ENCODE measurements at regions not wholly inside any gene's neighbourhood (a gene's known extent, or its start where the extent isn't known, plus 50 kb on each side); places are given as distances from the start of the nearest gene placed in this dataset.

- TF ChIP-seq CTCF (IDR thresholded peaks at IDR 0.05): no peak
- no peak for TF ChIP-seq TCF7 (CRISPR knock-in tag; IDR thresholded peaks at IDR 0.05; ENCODE audit: low read depth)
- TF ChIP-seq ZNF671 (CRISPR knock-in tag; IDR thresholded peaks at IDR 0.05): no peak
- no peak for TF ChIP-seq TEAD1 (CRISPR knock-in tag; IDR thresholded peaks at IDR 0.05)
- no peak for TF ChIP-seq ZNF423 (CRISPR knock-in tag; IDR thresholded peaks at IDR 0.05)
- TF ChIP-seq SP1 (CRISPR knock-in tag; conservative IDR thresholded peaks at IDR 0.05): no peak
- TF ChIP-seq ATF6 (CRISPR knock-in tag; IDR thresholded peaks at IDR 0.05): no peak
Measured at GRCh38 chr6:80527552-80528052, 421.1 kb downstream of the BCKDHB start (continued).

- peak; percentile 79 for DNase-seq (ENCODE audit: low spot score)
- CTCF ChIA-PET: interaction anchor here (0.6 to 1.8 kb wide), 12 partner anchors 12 to 313 kb away, joined by 3 to 11 read pairs (median 4); no protein-coding TSS in a partner anchor
- POLR2A ChIA-PET: interaction anchor here (0.6 kb wide), 1 partner anchor 417 kb away, joined by 3 read pairs; the partner anchor contains the start of gene BCKDHB
- H3K27me3 Mint-ChIP-seq (ENCODE audit: low read depth): no peaks in the 10 kb centered on the region
- no peak overlapping the region; the same call in 1 of the 2 replicates for H3K4me3 Mint-ChIP-seq
- H3K4me1 Mint-ChIP-seq: peaks cover 39% of the 10 kb centered on the region
- H3K36me3 Mint-ChIP-seq: no peaks in the 10 kb centered on the region
- peak; percentile 100 for ATAC-seq
- H3K9me3 Mint-ChIP-seq: peaks cover 8% of the 10 kb centered on the region
- H3K27ac Mint-ChIP-seq: peak overlapping the region; percentile 92
- no peak for TF ChIP-seq EMX1 (CRISPR knock-in tag; IDR thresholded peaks at IDR 0.05)
- TF ChIP-seq IRF2 (CRISPR knock-in tag; IDR thresholded peaks at IDR 0.05; ENCODE audit: borderline replicate concordance, low read depth): no peak
- TF ChIP-seq RELA (CRISPR knock-in tag; IDR thresholded peaks at IDR 0.05; ENCODE audit: borderline replicate concordance): no peak
- no peak for TF ChIP-seq SP1 (CRISPR knock-in tag; conservative IDR thresholded peaks at IDR 0.05)
- TF ChIP-seq AFF4 (CRISPR knock-in tag; IDR thresholded peaks at IDR 0.05; ENCODE audit: borderline replicate concordance): no peak
- peak; percentile 13; the same call in 1 of the 2 replicates for TF ChIP-seq AR (CRISPR knock-in tag; IDR thresholded peaks at IDR 0.05)
- TF ChIP-seq ZBTB43 (CRISPR knock-in tag; IDR thresholded peaks at IDR 0.05): no peak
- TF ChIP-seq ETV6 (CRISPR knock-in tag; IDR thresholded peaks at IDR 0.05): peak; percentile 43; the same call in 1 of the 2 replicates
- no peak for TF ChIP-seq STAT6 (CRISPR knock-in tag; conservative IDR thresholded peaks at IDR 0.05; ENCODE audit: low read depth)
- no peak for TF ChIP-seq MYBL2 (CRISPR knock-in tag; IDR thresholded peaks at IDR 0.05)
- no peak for TF ChIP-seq ATF3 (CRISPR knock-in tag; conservative IDR thresholded peaks at IDR 0.05)
- no peak for TF ChIP-seq TP53 (CRISPR knock-in tag; IDR thresholded peaks at IDR 0.05)
- TF ChIP-seq ZSCAN18 (CRISPR knock-in tag; IDR thresholded peaks at IDR 0.05): no peak
Measured at GRCh38 chr6:80523531-80523997, 417.1 kb downstream of the BCKDHB start.

Data from WTC11 (cell line).